GM13976 (cell line): ENCODE measurements at regions not wholly inside any gene's neighbourhood (a gene's known extent, or its start where the extent isn't known, plus 50 kb on each side); places are given as distances from the start of the nearest gene placed in this dataset.
"Not testable (repeated sequence)": the region's sequence is repeated elsewhere in the genome, so short reads cannot be mapped to it uniquely, and the experiment has no call there.

ENCODE experiments used
- DNase-seq: peaks from one replicate; pipeline ENCODE4 v3.0.0; 2012; ENCODE audit warnings: low spot score
- in situ Hi-C: fragments of 300-500 bp; cut with MboI; formaldehyde crosslinking; loops from one replicate; pipeline ENCODE4 v1.12.0; 2022; ENCODE audit warnings: low sequenced_read_pairs, mixed read lengths, inconsistent platforms; ENCODE audit not compliant: unreplicated experiment
- TF ChIP-seq, protein P1 (sequence below): IDR thresholded peaks from 2 replicates; pipeline ENCODE4 v1.5.1; 2012; ENCODE audit warnings: borderline replicate concordance, mild to moderate bottlenecking; ENCODE audit not compliant: insufficient read depth; ENCODE audit errors: extremely low read depth, missing control alignments, control extremely low read depth

DNA sequence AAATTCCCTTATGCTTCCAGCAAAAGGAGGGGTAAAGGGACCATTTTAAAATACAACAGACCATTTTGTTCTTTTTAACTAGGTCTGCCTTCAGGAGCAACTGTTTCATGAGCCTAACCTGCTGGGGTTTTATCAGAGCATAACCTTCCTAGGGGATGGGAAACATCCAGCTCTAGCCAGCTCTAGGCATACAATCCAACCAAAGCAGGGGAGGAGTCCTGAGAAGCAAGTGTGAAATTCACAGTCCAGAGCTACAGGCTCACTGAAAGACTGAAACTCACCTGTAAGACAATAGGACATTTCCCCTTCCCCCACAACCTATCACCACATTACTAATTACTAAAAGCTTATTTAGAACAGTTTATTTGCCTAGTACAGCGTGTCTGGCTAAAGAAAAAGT, 1296.6 kb upstream of the DDX18 start:
- in situ Hi-C loops = no loop called here
- no peak for DNase-seq
- TF ChIP-seq, protein P1, sequence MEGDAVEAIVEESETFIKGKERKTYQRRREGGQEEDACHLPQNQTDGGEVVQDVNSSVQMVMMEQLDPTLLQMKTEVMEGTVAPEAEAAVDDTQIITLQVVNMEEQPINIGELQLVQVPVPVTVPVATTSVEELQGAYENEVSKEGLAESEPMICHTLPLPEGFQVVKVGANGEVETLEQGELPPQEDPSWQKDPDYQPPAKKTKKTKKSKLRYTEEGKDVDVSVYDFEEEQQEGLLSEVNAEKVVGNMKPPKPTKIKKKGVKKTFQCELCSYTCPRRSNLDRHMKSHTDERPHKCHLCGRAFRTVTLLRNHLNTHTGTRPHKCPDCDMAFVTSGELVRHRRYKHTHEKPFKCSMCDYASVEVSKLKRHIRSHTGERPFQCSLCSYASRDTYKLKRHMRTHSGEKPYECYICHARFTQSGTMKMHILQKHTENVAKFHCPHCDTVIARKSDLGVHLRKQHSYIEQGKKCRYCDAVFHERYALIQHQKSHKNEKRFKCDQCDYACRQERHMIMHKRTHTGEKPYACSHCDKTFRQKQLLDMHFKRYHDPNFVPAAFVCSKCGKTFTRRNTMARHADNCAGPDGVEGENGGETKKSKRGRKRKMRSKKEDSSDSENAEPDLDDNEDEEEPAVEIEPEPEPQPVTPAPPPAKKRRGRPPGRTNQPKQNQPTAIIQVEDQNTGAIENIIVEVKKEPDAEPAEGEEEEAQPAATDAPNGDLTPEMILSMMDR = no peak

DNA sequence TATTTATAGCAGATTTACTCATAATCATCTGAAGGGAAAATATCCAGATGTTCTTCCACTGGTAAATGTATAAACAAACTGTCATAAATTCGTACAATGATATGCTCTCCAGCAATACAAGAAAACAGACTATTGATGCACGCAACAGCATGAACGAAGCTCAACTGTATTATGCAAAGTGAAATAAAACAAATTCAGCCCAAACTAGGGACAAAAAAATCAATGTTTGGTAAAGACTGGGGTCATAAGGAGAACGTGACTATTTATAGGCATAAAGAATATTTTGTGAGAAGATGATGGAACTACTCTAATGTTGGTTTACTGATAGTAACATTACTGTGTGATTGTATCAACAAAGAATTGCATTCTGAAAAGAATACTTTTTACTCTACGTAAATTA, 1276.7 kb upstream of the DDX18 start:
- DNase-seq = no peak
- in situ Hi-C loops = no loop called here
- TF ChIP-seq, protein P1 = no peak

DNA sequence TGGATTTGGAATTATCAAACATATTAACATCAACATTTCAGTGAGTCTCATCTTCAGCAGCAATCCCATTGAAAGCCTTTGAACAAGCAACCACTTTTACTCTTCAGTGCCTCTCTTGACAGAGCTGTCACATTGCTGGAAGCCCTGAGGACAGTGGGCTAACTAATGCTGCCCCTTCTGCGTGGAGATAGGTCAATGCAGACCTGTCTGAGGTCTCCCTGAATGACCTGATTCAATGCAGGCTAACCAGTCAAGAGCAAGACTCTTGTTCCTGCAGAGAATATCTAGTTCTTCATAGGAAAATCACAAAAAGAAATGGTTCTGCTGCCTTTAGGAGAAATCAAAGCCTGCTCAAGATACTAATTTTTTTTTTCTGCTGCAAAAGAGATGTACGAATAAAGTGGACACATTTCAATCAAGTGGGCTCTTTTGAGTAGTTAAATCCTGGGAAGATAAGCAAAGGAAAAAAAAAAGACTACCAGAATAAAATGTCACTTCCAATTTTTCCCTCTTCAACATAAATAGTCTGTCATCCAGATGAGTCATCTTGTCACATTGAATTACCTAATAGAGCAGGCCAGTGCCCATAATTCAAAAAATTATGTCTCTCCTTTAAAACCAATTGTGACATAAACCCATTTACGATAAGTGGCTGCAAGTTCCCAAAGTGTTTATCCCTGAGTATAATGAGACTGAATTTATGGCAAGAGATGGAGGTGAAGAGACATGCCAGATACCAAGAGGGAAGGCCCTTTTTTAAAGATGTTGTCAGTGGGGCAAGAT, 1269.0 kb upstream of the DDX18 start:
- in situ Hi-C loops = no loop called here
- TF ChIP-seq, protein P1 = no peak
- DNase-seq = no peak

DNA sequence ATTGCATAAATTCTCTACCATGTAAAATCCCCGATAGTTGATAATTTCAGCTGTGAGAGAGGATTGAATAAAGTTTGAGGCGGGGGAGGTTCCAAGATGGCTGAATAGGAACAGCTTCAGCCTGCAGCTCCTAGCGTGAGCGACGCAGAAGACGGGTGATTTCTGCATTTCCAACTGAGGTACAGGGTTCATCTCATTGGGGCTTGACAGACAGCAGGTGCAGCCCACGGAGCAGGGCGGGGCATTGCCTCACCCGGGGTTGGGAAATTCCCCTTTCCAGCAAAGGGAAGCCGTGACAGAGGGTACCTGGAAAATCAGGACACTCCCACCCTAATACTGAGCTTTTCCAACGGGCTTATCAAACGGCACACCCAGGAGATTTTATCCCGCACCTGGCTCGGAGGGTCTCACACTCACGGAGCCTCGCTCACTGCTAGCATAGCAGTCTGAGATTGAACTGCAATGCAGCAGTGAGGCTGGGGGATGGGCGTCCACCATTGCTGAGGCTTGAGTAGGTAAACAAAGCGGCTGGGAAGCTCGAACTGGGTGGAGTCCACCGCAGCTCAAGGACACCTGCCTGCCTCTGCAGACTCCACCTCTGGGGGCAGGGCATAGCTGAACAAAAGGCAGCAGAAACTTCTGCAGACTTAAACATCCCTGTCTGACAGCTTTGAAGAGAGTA, 1261.6 kb upstream of the DDX18 start:
- in situ Hi-C loops, DNase-seq: not testable (repeated sequence)

DNA sequence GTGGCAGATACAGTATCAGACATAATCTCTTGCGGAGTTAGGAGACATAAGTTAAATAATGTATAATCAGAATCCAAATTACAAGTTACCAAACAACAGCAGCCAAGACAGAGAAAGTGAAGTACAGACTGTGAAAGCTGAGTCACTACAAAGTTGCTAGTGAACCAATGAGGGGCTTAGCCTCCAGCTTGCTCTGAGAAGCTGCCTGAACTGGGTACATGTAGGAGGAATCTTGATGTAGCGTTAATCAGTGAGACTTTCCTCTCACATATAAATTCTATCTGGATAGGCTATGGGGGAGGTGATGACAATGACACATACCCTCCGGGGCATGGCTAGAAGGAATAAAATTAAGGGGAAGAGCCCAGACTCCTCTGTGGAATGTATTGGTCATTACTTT, 1234.3 kb upstream of the DDX18 start:
- in situ Hi-C loops = no loop called here
- TF ChIP-seq, protein P1 = no peak
- no peak for DNase-seq

DNA sequence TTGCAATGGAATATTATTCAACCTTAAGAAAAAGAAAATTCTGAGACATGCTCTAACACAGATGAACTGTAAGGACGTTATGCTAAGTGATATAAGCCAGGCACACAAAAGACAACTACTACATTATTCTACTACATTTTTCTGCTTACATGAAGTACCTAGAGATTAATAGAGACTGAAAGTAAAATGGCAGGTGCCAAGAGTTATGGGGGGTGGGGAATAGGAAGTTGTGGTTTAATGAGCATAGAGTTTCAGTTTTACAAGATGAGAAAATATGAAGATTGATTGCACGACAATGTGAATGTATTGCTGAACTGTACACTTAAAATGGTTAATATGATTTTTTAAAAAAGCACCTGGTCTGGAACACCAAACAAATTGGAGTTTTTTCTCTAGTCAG, 1231.6 kb upstream of the DDX18 start:
- DNase-seq = no peak
- in situ Hi-C loops = no loop called here
- TF ChIP-seq, protein P1 = no peak

DNA sequence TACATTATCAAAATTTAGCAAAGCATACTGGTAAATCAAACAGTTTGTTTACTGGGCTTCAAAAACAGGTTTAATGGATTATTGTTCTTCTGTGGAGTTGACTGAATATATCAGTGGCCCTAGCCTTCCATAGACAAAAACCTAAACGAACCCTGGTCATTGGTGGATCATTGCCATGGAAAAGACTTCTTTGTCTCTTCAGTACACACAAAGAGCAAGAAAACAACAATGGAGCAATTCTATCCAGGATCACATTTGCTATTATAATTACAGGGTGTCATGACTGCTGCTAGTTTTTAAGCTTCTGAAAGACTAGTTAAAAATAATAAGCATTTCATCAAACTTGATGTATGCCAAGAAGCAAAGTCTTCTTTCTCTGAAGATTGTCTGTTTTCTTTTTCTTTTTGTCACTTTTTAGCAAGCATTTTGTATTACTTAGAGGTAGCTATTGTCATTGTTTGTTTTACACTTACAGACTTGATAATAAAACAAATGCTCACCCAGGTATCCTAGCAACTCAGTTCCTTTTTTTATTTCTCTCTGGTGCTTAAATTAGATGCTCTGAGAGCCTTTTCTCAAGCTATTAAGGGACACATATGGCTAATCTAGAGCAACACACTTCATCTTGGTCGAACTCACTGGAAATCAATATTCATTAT, 1228.7 kb upstream of the DDX18 start:
- DNase-seq = no peak
- TF ChIP-seq, protein P1 = no peak
- in situ Hi-C loops = no loop called here
